Hepatocyte (in vitro differentiated cells): ENCODE measurements at regions not wholly inside any gene's neighbourhood (a gene's known extent, or its start where the extent isn't known, plus 50 kb on each side); places are given as distances from the start of the nearest gene placed in this dataset.
A peak's percentile ranks its signal among the peaks of the same experiment; 100 is the strongest.

ENCODE experiments used
- CTCF ChIP-seq: fragments of 200-600 bp; sonication (generic); IDR thresholded peaks from 2 replicates; pipeline ENCODE4 v1.5.1; 2016; ENCODE audit warnings: antibody characterized with exemption, mild to moderate bottlenecking; ENCODE audit not compliant: poor library complexity
- EZH2 ChIP-seq: fragments of 200-600 bp; sonication (generic); IDR thresholded peaks from 2 replicates; pipeline ENCODE4 v1.6.1; 2016; ENCODE audit warnings: antibody characterized with exemption, mild to moderate bottlenecking, borderline replicate concordance
- EZH2phosphoT487 ChIP-seq: fragments of 200-600 bp; sonication (generic); IDR thresholded peaks from one replicate; pipeline ENCODE4 v1.6.1; 2018; ENCODE audit warnings: antibody characterized with exemption, mild to moderate bottlenecking, low read depth, moderate library complexity; ENCODE audit not compliant: unreplicated experiment, severe bottlenecking

- TF ChIP-seq CTCF (peak; percentile 98), EZH2phosphoT487 (no peak), EZH2 (no peak)
Measured at GRCh38 chr9:78439190-78439865, 142.4 kb downstream of the PSAT1 start.
